HTR-8/SVneo (cell line): ENCODE measurements at regions not wholly inside any gene's neighbourhood (a gene's known extent, or its start where the extent isn't known, plus 50 kb on each side); places are given as distances from the start of the nearest gene placed in this dataset.

ENCODE experiments used
- DNase-seq: peaks from one replicate; pipeline ENCODE4 v3.0.0; 2011; ENCODE audit warnings: low spot score, mixed read lengths; ENCODE audit not compliant: insufficient read length
- FAIRE-seq: peaks from 2 replicates; lab custom pipeline; 2011; peaks lifted over from hg19 to GRCh38; lab: Jason Lieb, UNC

DNA sequence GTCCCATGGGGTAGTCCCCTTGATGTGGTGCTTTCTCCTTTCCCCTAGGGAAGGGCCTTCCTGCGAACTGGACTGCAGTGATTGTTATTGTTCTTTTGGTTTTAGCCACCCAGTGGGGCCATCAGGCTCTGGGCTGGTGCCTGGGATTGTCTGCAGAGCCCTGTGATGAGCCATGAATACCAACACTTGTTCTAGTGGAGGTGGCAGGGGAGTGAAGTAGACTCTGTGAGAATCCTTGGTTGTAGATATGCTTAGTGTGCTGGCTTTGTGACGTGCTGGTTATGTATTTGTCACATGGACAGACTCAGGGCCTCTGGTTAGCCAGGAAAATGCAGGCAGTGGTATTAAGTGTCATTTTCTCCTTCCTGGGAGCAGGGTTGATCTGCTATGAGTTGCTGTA, 51.8 kb upstream of the NDUFB4 start:
- FAIRE-seq: no peak
- DNase-seq: no peak

DNA sequence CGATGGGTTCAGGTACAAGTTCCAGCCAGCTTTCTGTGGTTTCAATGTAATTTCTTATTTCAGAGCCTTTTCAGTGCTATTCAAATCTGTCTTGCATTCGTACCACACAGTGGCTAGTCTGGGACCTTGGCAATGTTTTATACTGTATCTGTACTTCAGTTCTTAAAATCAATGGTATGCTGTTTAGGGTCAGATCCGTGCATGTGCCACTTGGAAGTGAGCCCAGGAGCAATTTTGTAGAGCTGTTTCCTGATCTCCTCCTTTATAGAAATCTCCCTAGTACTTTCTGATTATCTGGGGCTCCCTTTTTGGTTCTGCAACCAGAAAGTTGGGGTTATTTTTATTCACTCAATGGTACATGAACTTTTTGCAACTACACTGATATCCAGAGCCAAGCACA, 59.5 kb upstream of the NDUFB4 start:
- no peak for FAIRE-seq
- DNase-seq: no peak

DNA sequence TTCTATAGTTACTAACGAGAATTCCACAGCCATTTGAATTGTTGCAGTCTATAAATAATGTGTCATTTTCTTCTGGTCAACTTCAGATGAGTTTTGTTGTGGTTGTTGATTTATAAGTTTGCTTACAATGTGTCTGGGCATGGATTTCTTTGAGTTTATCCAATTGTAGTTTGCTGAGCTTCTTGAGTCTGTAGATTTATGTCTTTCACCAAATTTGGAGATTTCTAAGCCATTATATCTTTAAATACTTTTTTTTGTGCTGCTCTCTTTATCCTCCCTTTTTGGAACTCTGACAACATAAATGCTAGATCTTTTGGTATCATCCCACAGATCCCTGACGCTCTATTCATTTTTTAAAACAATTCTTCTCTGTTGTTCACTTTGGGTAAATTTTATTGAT, 63.2 kb upstream of the NDUFB4 start:
- DNase-seq (no peak), FAIRE-seq (no peak)

DNA sequence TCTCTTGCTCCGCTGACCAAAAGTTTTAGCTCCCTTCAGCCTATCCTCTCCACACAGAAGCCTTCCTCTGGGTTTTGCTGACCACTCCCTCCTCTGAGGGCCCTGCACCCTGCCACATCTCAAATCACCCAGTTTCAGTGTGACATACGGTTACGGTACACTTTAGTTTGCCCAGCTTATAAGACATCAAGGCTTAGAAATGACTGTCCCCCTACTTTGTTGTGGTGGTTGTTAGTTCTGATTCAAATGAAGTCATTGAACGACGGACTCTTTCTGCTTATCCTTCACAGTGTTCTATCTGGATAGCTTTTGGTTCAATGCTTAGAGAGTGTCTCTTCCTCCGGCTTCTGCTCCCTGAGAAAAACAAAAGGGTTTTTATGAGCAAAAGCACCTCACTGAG, 68.0 kb upstream of the NDUFB4 start:
- no peak for FAIRE-seq
- DNase-seq: no peak

DNA sequence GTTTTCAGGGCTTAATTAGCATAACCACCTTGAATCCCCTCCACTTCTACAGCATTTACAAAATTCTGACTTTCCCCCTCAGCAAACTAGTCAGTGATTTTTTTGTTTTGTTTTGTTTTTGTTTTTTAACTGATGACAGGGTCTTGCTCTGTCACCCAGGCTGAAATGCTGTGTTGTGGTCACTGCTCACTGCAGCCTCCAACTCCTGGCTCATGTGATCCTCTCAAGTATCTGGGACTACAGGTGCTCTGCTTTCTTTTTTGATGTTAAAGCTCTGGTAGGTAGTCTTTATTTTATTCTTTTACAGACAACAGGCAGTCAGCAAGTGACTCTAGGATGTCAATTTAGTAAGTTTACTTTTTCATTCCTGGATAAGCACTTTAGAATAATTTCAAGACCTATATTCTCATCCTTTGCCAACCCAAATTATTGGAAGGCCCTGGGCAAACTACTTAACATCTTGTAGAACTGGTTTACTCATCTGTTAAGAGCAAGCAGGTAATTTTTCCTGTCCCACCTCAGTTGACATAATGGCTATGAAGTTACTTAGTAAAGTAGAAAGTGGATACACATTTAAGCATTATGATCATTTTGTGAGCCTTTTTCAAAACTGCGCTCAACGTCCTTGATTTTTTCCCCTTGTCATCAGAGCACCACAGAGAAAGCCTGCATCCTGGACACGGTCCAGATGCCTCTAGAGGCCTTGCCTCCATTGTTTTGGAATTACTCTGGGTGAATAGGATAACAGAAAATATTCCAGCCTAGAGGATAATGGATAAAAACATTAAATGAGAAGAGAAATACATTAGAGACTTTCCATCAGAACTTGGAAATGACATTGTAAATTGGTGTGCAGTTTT, 69.9 kb upstream of the NDUFB4 start:
- FAIRE-seq: no peak

DNA sequence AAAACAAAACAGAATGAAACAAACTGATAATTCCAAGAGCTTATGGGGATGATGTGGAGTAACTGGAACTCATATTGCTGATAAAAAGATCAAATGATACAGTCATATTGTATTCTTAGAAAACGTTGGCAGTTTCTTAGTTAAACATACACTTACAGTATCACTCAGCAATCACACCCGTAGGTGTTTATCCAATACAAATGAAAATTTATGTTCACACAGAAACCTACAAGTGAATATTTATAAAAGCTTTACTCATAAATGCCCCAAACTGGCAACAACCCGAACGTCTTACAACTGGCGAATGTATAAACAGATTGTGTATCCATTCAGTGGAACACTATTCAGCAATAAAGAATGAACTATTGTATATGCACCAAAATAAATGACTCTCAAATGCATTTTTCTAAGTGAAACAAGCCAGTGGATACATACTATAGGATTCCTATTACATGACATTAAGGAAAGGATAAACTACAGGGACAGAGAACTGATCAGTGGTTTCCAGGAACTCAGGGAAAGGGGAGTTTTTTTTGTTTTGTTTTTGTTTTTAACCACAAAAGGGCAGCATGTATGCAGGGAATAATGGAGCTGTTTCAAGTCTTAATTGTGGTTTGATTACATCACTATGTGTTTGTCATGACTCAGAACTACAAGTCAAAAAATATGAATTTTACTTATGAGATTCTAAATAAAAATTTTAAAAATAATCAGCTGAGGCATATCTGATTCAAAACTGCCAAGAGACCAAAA, 71.8 kb upstream of the NDUFB4 start:
- DNase-seq: no peak
- FAIRE-seq: no peak

More for the DNA sequence above, 69.9 kb upstream of the NDUFB4 start:
- no peak for DNase-seq

DNA sequence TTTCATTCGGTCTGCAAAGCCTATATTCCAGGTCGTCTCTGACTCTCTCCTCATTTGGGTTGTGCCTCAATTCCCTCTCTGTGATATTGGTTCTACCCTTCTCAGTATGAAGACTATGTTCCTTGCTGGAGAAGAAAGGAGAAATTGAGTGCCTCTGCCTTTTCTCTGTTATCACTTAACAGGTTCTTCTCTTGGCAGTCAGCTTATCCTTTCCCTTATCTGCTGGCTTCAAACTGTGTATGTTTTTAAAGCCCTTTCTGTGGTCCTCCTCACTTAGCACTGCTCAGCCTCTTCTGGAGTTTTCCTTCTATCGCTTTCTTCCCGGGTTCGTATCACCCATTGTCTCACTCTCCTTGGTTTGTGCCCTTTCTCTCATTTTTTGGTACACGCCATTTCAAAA, 65.3 kb upstream of the FSTL1 start:
- DNase-seq (no peak), FAIRE-seq (no peak)

DNA sequence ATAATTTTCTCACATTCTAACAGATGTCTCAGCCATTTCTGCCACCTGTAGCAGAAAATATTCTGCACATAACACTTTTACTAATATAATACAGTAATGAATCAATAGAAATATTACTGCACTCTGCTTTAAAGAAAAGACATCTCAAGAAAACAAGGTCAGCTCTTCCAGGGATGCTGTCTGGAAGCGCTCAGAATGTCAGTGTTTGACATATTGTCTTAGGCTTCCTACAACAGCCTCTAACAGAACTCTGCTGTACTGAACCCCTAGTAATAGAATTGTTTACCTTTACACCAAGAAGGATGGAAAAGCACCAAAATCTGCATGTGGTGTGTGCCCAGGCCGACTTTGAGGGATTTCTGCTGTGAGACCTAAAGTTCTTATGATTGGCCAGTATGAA, 61.9 kb upstream of the FSTL1 start:
- DNase-seq: no peak

DNA sequence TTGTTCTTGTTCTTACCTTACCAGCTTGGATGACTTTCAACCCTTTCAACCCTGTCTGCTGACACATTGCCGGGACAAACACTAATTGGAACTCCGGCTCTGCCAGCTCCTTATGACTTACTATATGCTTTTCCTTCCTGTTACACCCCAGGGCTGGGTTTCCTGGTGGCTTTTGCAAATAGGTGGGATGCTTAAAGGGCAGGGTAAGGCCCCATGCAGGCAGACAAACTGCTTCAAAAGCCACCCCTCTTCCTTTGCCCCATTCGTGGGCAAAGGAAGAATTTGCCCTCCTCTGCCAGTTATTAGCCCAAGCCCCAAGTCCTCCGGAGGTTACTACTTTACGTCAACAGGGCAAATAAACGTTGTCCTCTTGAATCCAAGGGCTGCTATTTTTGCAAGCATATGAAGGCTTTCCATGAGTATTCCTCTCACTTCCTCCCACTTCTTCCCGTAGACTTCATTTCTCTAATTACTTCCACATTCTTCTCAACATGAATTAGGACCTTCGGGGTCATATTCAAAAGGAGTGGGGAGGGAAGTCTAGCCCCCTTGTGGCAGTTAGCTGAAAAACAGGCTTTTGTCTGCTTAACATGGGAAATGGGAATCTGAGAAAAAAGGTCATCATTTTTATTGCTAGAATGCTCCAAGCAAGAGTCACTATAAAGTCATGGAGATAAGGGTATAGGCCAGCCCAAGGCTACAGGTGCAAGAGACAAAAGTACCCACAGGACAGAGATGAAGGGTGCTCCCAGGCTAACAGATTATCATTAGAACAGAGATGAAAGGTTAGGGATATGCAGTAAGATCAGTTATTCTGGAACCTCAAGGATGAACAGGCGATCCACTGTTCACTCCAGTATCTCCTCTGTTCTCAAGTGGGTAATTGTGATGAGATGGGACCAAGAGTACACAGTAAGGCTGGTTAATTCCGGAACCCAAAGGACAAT, 56.3 kb upstream of the FSTL1 start:
- FAIRE-seq: no peak
- peak; percentile 49 for DNase-seq

More for the DNA sequence above, 61.9 kb upstream of the FSTL1 start:
- no peak for FAIRE-seq

DNA sequence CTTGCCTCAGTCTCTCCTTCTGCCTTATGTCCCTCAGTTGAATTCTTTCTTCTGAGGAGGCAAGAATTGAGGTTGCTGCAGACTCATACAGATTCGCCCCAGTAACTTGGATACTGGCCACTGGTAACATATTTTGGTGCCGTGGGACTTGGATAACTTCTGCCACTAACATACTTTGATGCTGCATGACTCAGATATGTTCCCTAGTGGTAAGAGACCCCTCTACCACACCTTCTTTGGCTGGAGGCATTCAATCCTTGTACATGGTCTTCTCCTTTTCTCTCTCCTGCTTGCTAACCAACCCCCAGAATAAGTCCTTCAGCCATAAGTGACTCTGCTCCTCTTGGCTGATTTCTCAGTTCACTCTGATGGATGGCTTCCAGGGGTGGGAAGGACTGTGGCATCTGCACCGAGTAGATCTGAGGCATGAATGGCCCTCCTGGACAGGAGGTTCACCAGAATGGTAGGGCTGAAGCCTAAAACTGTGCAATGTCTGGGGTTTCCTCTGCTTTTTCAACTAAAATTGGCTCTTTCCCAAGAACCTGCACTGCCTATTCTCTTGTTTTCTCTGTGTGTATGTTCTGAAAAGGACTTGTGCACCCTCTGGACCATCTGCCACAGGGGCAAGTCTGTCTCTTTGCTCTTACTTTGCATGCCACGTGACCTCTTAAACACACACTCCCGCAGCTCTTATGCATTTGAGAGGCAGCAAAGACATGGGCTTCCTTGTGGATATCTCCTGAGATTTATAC, 55.5 kb upstream of the FSTL1 start:
- DNase-seq (no peak), FAIRE-seq (no peak)

DNA sequence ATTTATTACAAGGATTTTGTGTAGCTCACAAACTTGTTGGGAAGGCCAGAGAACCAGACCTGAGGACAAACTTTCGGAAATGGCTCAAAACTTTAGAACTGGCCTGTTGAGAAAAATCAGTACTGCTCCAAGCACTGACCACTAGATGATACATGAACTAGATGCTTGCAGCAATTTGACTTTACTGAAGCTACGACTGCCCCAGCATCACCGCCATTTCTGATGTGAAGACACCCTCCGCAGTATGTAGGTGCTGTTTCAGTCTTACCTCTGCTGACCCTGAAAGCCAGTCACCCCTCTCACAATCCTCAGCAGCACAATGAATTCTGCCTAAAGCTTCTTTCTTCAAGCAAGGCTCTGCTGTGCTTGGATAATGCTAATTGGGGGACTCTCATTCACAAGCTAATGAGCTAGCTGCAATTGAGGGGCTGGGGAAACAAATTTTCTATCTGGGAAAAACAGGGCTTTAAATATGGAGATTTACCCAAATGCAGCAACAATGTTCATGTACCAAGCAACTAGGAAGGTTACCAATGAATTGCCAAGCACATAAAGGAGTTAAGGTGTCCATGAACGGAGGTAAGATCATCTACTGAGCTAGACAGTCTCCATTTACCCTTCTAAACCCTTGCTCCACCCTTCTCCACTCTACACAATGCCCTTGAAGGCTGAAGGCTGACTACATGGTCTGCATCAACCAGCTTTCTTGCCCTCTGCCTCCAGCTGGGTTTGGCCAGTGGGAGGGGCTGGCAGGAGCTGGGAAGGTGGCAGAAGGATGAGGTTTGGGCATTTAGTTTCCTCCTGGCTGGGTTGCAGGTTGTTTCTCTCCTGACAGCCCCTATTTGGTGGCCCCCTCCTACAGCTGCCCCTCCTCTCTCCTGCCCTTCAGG, 53.2 kb upstream of the FSTL1 start:
- no peak for DNase-seq
- FAIRE-seq: no peak

DNA sequence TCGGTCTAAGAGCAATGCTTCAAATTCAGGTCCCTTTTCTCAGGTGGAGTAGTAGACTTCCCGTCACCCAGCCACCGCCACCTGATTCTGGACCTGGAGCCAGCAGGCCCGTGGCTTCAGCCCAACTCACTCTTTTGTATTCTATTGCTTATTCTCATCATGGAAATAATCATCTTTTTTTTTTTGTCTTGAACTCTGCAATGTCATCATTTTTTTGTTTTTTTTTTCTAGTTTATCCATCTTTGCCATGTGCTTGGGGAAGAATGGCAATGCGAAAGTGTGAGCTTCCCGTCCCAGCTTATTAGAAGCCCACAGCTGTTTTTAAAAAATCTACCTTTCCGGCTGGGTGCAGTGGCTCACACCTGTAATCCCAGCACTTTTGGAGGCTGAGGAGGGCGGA, 51.3 kb upstream of the FSTL1 start:
- DNase-seq (no peak), FAIRE-seq (no peak)
